Uterus (tissue), 3 donors: ENCODE measurements at regions not wholly inside any gene's neighbourhood (a gene's known extent, or its start where the extent isn't known, plus 50 kb on each side); places are given as distances from the start of the nearest gene placed in this dataset.
"Not testable (repeated sequence)": the region's sequence is repeated elsewhere in the genome, so short reads cannot be mapped to it uniquely, and the experiment has no call there.

Source experiments
- DNase-seq, 2 donors: peaks; one replicate each; pipeline ENCODE4 v3.0.0-alpha.2; 2019 to 2020
- H3K27ac ChIP-seq, 2 donors: fragments of 200-600 bp; sonication (generic); 1 replicate in 1 of 2; 2 replicates in 1 of 2; pipeline ENCODE4 v1.5.1; 2016 to 2018
- H3K27me3 ChIP-seq, 2 donors: fragments of 200-600 bp; sonication (generic); one replicate each; pipeline ENCODE4 v1.5.1; 2018 to 2019; ENCODE audit warnings: control low read depth in 1 of 2
- H3K36me3 ChIP-seq, 2 donors: fragments of 200-600 bp; sonication (generic); one replicate each; pipeline ENCODE4 v1.5.1; 2019; ENCODE audit warnings: control low read depth in 1 of 2
- H3K4me1 ChIP-seq, 2 donors: fragments of 200-600 bp; sonication (generic); one replicate each; pipeline ENCODE4 v1.5.1; 2018 to 2019; ENCODE audit warnings: control low read depth in 1 of 2
- H3K4me3 ChIP-seq, 2 donors: fragments of 200-600 bp; sonication (generic); 1 replicate in 1 of 2; 2 replicates in 1 of 2; pipeline ENCODE4 v1.5.1; 2018 to 2019; ENCODE audit warnings: mild to moderate bottlenecking in 1 of 2
- H3K9me3 ChIP-seq, 2 donors: fragments of 200-600 bp; sonication (generic); one replicate each; pipeline ENCODE4 v1.5.1; 2019; ENCODE audit warnings: control low read depth in 1 of 2
- CTCF ChIP-seq, 4 experiments: fragments of 200-600 bp in 2 of 4; fragments of 450-650 bp in 2 of 4; sonication (generic) in 2 of 4; IDR thresholded peaks; one replicate each; pipeline ENCODE4 v1.5.1; 2016 to 2019; ENCODE audit warnings: antibody characterized with exemption in 4 of 4, mild to moderate bottlenecking in 2 of 4, moderate library complexity in 1 of 4
- POLR2A ChIP-seq, 2 donors: fragments of 450-650 bp; IDR thresholded peaks; one replicate each; pipeline ENCODE4 v1.6.1; 2016; ENCODE audit warnings: antibody characterized with exemption in 2 of 2, mild to moderate bottlenecking in 1 of 2, moderate library complexity in 1 of 2
- intact Hi-C: fragments of 100-400 bp; cut with DNase I; formaldehyde crosslinking; loops from one replicate; pipeline ENCODE4 v1.15.1; 2023; ENCODE audit warnings: low total_unique reads
- donor health status: DM: yes; HTN: yes; CAD: no.

GRCh38 chr4:77352192-77352591, 195.2 kb downstream of the CCNG2 start:
- intact Hi-C loops = no loop called here
- H3K9me3 ChIP-seq = no peaks in the 10 kb centered on the region
- TF ChIP-seq CTCF (IDR thresholded peaks at IDR 0.05) = no peak
- no peak for TF ChIP-seq POLR2A (IDR thresholded peaks at IDR 0.05)

GRCh38 chr4:77353724-77354315, 196.8 kb downstream of the CCNG2 start:
- DNase-seq, H3K9me3 ChIP-seq, H3K36me3 ChIP-seq, H3K4me3 ChIP-seq, intact Hi-C loops, H3K27me3 ChIP-seq, H3K27ac ChIP-seq, H3K4me1 ChIP-seq: not testable (repeated sequence)

More at GRCh38 chr4:77352192-77352591, 195.2 kb downstream of the CCNG2 start:
- Histone ChIP-seq H3K4me1 (no peaks in the 10 kb centered on the region), H3K36me3 (no peaks in the 10 kb centered on the region), H3K27me3 (no peaks in the 10 kb centered on the region), H3K27ac (no peak overlapping the region), H3K4me3 (no peak overlapping the region)
- DNase-seq = no peak

- H3K4me1 ChIP-seq = no peaks in the 10 kb centered on the region
- no peak for TF ChIP-seq CTCF (IDR thresholded peaks at IDR 0.05)
- TF ChIP-seq POLR2A (IDR thresholded peaks at IDR 0.05) = no peak
- DNase-seq = no peak
- intact Hi-C loops = no loop called here
- H3K27me3 ChIP-seq = no peaks in the 10 kb centered on the region
- H3K36me3 ChIP-seq = no peaks in the 10 kb centered on the region
- no peaks in the 10 kb centered on the region for H3K9me3 ChIP-seq
- H3K4me3 ChIP-seq = no peak overlapping the region
- no peak overlapping the region for H3K27ac ChIP-seq
Observed at GRCh38 chr4:77354550-77354949, 197.5 kb downstream of the CCNG2 start.

- H3K27me3 ChIP-seq = no peaks in the 10 kb centered on the region
- H3K27ac ChIP-seq = no peak overlapping the region
- intact Hi-C loops = no loop called here
- H3K9me3 ChIP-seq = no peaks in the 10 kb centered on the region
- no peak for DNase-seq
- no peak overlapping the region for H3K4me3 ChIP-seq
- no peaks in the 10 kb centered on the region for H3K36me3 ChIP-seq
- TF ChIP-seq POLR2A (IDR thresholded peaks at IDR 0.05) (no peak), CTCF (IDR thresholded peaks at IDR 0.05) (no peak)
- H3K4me1 ChIP-seq = no peaks in the 10 kb centered on the region
Observed at GRCh38 chr4:77355731-77356130, 198.7 kb downstream of the CCNG2 start.

GRCh38 chr4:77358315-77358928, 201.4 kb downstream of the CCNG2 start:
- DNase-seq = no peak
- intact Hi-C loops = no loop called here
- no peaks in the 10 kb centered on the region for H3K9me3 ChIP-seq

More at GRCh38 chr4:77358315-77358928, 201.4 kb downstream of the CCNG2 start:
- H3K27me3 ChIP-seq = no peaks in the 10 kb centered on the region
- TF ChIP-seq POLR2A (IDR thresholded peaks at IDR 0.05) (no peak), CTCF (IDR thresholded peaks at IDR 0.05) (peak; percentile 17 to 40 (median 29))
- H3K4me1 ChIP-seq = no peaks in the 10 kb centered on the region
- H3K4me3 ChIP-seq = no peak overlapping the region
- no peak overlapping the region for H3K27ac ChIP-seq
- H3K36me3 ChIP-seq = no peaks in the 10 kb centered on the region
